Kidney glomerular epithelial cell (primary cell): ENCODE measurements at regions not wholly inside any gene's neighbourhood (a gene's known extent, or its start where the extent isn't known, plus 50 kb on each side); places are given as distances from the start of the nearest gene placed in this dataset.

Experiments
- DNase-seq: peaks from one replicate; lab custom pipeline; 2025; lab: John Stamatoyannopoulos, UW

GRCh38 chr14:98379830-98380229, 892.2 kb downstream of the BCL11B start:
- DNase-seq: no peak

- DNase-seq: no peak
Observed at GRCh38 chr14:98382662-98383061, 889.3 kb downstream of the BCL11B start.

GRCh38 chr14:98385851-98386250, 886.1 kb downstream of the BCL11B start:
- DNase-seq: no peak

DNA sequence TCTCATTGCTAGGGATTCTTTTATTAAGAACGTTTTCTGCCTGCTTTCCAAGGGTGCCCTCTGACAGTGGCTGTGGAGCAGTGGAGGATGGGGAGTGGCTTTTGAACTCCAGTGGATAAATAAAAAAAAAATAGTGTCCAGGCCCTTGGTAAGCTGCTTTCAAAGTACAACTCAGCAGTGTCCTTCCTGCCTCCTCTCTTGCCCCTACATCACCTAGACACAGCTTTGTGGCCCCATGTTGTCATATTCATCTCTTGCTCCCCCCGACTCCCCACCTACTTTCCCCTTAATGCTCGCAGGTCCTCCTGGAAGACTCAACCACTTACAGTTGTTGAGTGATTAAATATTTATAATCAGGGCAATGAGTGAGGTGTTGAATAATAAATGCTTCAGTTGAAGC, 880.9 kb downstream of the BCL11B start:
- DNase-seq: no peak

DNA sequence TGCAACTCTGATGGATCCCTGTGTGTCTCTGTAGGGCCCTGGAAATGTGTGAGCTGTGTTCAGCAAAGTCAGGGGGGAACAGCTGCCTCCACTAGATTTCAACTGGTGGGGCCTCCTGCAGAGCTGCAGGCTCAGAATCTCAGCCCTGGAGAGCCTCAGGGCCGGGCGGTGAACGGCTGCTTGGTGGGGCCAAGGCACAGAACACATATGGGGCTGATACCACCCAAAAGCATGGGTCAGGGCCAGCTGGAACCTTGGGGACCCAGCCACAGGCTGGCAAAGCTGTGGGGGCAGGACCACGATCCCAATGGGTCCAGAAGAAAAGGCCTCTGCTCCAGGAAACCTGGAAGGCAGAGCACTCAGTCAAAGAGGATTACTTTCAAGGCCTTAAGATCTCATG, 878.5 kb downstream of the BCL11B start:
- DNase-seq: no peak

- no peak for DNase-seq
Observed at GRCh38 chr14:98404811-98405210, 867.2 kb downstream of the BCL11B start.

- no peak for DNase-seq
Observed at GRCh38 chr14:98408024-98408555, 863.9 kb downstream of the BCL11B start.

- DNase-seq: no peak
Observed at GRCh38 chr14:98408713-98409112, 863.3 kb downstream of the BCL11B start.

- no peak for DNase-seq
Observed at GRCh38 chr14:98411154-98411553, 860.8 kb downstream of the BCL11B start.

GRCh38 chr14:98412431-98412830, 859.6 kb downstream of the BCL11B start:
- DNase-seq: no peak

DNA sequence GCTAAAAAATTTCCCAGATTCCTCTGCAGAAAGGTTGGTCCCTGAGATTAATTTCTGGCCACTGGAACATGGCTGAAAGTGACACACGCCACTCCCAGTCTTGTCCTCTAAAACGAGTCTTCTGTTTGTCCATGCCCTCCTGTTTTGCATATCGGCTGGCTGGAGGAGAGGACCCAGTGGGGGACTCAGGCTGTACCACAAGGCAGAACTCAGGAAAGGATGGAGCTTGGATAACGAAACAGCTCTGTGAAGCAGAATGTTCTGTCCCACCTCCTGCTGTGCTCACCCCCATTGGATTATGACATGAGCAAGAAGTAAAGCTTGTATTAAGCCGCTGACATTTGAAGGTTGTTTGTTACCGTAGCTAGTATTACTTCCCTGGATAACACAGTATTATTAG, 856.2 kb downstream of the BCL11B start:
- DNase-seq: no peak

DNA sequence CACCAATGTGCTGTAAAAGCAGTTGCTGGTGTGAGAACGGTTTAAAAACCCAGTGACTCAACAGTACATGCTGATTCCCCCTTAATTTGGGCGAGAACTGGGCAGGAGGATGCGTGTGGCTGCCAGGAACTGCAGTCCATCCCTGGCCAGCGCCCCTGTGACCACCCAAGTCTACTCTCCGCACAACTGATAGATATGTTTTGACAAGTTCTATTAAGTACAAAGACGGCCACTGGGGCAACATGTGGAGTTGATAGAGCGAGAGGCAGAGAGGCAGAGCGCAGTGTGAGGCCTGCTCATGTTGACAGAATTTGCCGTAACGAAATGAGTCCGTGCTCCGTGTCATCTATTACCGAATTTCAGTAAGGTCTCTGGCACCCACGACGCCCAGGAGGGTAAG, 855.0 kb downstream of the BCL11B start:
- DNase-seq: no peak

DNA sequence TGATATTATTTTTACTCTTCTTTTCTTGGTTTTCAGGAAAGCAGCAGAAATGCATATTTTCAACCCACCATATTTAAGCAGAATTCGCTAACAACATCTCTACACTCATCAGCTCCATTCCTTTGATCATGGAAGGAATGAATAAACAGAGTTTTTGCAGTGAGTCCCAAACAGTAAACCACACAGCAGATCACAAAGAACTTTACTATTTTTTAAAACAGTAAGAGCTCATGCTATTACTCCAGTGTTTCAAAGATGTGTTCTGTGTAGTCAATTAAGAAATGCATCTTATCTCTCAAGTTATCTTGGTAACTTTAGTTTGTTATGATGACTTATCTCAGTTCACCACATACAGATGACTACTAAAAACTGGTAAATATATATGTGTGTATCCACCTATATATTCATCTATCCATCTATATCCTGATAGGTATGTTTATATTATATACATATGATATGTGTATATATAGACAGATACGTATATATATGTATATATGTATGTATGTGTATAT, 843.5 kb downstream of the BCL11B start:
- DNase-seq: no peak

- DNase-seq: no peak
Observed at GRCh38 chr14:98433436-98433835, 838.6 kb downstream of the BCL11B start.

DNA sequence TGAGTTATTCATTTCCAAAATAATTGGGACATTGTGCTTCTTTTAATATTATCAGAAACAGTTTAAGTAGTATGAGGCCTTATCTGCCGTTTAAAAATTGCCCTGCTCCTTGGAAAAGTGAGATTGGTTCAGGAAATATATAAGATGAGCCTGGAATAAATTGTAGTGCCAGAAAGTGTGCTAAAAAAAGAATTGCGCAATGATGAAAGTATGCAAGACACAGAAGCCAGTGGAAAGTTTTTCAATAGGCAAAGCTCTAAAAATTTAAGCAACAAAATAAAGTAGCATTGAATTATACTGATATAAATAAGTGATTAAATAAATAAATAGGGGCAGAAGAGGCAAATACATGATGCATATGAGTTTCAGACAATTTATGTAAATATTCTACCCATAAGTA, 834.9 kb downstream of the BCL11B start:
- no peak for DNase-seq

DNA sequence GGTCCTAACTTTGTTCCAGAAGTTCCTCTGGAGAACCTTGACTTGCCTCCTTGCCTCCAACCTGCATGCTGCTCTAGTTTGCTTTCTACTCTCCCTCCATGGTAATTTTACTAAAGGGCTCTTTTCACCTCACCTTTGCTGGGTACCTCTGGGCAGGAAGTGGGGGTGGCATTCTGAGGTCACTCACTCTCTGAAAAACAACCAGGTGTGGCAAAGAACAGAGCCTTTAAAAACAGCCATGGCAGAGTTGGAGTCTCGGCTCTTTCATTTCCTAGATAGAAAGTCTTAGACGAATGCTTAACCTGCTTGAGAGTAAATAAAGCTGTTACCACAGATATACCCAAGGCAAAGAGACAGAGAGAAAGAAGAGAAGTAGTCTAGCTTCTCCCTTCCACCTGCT, 827.9 kb downstream of the BCL11B start:
- no peak for DNase-seq

DNA sequence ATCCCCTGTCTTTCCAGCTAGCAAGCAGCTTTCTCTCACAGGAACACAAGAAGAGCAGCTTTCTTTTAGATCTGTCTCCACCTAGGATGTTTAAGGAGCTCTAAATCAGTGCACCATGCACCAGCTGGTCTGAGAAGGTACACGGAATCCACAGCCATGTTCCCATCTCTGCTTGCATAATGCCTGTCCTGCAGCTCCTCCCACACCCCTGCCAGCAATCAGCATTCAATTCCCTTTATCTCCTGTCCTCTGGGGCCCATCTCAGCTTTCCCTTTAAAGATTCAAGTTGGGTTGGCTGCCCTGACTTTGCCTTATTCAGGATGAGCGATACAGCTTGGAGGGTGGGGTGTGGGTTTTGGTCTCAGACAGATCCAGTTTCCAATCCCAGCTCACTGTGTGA, 826.3 kb downstream of the BCL11B start:
- DNase-seq: no peak

GRCh38 chr14:98446508-98446907, 825.5 kb downstream of the BCL11B start:
- no peak for DNase-seq

DNA sequence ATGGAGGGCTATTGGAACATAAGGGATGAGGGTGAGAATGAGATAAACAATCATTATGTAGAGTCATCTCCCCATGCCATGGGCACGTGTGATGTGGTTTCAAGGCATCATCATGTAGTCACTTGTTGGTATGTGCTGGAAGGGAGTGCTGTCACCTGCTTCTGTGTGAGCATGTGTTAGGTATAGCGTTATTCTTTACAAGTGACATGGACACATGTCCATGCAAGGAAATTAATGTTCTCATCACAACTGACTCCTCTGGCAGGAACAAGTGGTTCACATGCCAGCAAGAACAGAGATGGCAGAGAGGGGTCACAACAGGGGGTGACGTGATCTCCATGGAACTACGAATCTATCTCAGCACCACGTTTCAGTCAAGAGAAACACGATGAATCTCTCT, 815.8 kb downstream of the BCL11B start:
- no peak for DNase-seq

- DNase-seq: no peak
Observed at GRCh38 chr14:98458702-98459101, 813.3 kb downstream of the BCL11B start.

- no peak for DNase-seq
Observed at GRCh38 chr14:98462908-98463307, 809.1 kb downstream of the BCL11B start.

GRCh38 chr14:98466807-98467206, 805.2 kb downstream of the BCL11B start:
- DNase-seq: no peak

DNA sequence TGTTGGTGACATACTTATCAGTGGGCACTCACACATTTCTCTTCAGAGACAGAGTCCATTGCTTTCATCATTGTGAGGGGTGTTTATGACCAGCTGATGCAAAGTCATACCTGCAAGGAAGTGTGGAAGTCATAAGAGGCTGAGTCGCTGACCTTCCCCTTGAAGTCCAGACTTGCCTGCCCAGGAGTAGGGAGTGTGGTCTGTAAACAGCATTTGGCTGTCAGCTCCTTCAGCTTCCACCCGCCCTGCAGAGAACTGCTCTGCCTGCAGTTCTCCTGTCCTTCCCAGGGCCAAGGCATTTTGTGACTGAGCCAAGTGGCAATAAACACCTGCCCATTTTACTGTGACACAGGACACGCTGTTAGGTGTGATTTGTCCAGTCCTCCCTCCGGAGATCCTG, 801.3 kb downstream of the BCL11B start:
- no peak for DNase-seq

DNA sequence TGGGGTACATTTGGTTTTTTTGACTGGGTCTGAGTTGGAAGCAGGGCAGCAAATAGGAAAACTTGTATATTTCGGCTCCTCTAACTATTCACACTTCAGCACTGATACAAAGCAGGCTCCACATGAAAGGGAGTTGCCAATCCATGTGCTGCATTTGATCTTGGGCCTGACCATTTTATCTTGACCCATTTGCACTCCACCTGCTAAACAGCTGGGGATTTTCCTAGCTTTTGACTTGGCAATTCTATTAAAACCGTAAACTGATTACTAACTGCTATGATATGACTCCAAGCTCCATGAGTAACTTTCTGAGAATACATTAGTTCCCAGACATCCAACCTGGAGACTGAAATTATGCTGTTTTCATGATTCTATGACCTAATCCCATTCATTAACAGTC, 797.1 kb downstream of the BCL11B start:
- no peak for DNase-seq

DNA sequence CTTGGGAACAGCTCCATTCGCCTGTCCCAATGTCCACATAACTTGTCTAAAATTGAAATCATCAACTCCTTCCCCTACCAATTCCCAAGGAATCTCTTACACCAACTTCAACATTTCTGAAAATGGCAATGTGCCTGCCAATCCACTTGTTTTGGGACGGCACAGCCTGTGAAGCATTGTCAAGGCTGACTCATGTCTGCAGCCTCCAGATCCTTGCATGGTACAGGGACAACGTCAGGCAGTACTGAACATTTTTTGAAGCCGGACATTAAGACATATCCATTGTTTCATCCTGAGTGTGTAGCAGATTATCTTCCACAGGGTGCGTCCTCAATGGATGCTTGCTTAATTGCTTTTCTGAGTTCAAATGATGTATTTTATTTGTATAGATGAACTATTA, 794.1 kb downstream of the BCL11B start:
- DNase-seq: no peak
